ENCODE measurements at regions not wholly inside any gene's neighbourhood (a gene's known extent, or its start where the extent isn't known, plus 50 kb on each side); places are given as distances from the start of the nearest gene placed in this dataset.

DNA sequence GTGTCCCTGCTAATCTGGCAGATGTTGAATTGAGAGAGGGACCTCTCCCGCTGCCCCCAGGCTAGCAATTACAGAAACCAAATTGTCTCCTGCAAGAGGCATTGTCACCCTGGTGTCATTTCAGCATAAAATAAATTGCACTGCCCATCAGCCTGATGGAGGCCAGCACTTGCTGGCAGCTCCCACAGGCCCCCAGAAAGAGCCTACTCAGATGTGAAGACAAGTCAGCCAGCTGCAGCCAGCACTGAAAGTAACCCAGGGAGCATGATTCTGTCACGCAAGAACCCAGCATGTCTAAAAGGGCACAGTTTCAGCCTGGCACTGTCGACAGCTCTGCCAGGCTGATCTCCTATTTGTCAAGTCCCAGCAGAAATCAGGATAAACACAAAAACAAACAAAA, 110.3 kb upstream of the CTTNBP2NL start:
- no peak for TF ChIP-seq TAF1 (IDR thresholded peaks at IDR 0.05; ENCODE audit: low read depth)
- TF ChIP-seq, protein P1, sequence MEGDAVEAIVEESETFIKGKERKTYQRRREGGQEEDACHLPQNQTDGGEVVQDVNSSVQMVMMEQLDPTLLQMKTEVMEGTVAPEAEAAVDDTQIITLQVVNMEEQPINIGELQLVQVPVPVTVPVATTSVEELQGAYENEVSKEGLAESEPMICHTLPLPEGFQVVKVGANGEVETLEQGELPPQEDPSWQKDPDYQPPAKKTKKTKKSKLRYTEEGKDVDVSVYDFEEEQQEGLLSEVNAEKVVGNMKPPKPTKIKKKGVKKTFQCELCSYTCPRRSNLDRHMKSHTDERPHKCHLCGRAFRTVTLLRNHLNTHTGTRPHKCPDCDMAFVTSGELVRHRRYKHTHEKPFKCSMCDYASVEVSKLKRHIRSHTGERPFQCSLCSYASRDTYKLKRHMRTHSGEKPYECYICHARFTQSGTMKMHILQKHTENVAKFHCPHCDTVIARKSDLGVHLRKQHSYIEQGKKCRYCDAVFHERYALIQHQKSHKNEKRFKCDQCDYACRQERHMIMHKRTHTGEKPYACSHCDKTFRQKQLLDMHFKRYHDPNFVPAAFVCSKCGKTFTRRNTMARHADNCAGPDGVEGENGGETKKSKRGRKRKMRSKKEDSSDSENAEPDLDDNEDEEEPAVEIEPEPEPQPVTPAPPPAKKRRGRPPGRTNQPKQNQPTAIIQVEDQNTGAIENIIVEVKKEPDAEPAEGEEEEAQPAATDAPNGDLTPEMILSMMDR (IDR thresholded peaks at IDR 0.05; ENCODE audit: poor library complexity, severe bottlenecking): no peak
